Gastrocnemius medialis (tissue), 4 donors: ENCODE measurements at regions not wholly inside any gene's neighbourhood (a gene's known extent, or its start where the extent isn't known, plus 50 kb on each side); places are given as distances from the start of the nearest gene placed in this dataset.

Experiments
- ATAC-seq, 2 donors: fragments of 150-250 bp; one replicate each; pipeline ENCODE4 v1.9.1; 2016
- DNase-seq, 2 donors: peaks; one replicate each; pipeline ENCODE4 v3.0.0-alpha.2; 2019
- H3K27ac ChIP-seq, 4 donors: fragments of 200-600 bp; sonication (generic); 1 replicate in 1 of 4; 2 replicates in 3 of 4; pipeline ENCODE4 v1.5.1; 2016 to 2018; ENCODE audit warnings: mild to moderate bottlenecking in 2 of 4, moderate library complexity in 1 of 4
- H3K27me3 ChIP-seq, 3 donors: fragments of 200-600 bp; sonication (generic) in 2 of 3; 1 replicate in 1 of 3; 2 replicates in 2 of 3; pipeline versions ENCODE4 v1.5.1 to v1.6.0; 2016 to 2019; ENCODE audit warnings: mild to moderate bottlenecking in 1 of 3, moderate library complexity in 1 of 3
- H3K36me3 ChIP-seq, 2 donors: fragments of 200-600 bp; sonication (generic) in 1 of 2; one replicate each; pipeline ENCODE4 v1.5.1; 2017 to 2018
- H3K4me1 ChIP-seq, 2 donors: fragments of 200-600 bp; sonication (generic) in 1 of 2; one replicate each; pipeline ENCODE4 v1.5.1; 2016 to 2017; ENCODE audit warnings: mild to moderate bottlenecking in 2 of 2
- H3K4me3 ChIP-seq, 4 donors: fragments of 200-600 bp; sonication (generic) in 3 of 4; 1 replicate in 1 of 4; 2 replicates in 3 of 4; pipeline ENCODE4 v1.5.1; 2016 to 2019; ENCODE audit warnings: mild to moderate bottlenecking in 2 of 4
- H3K9me3 ChIP-seq, 3 donors: fragments of 200-600 bp; sonication (generic) in 2 of 3; 1 replicate in 1 of 3; 2 replicates in 2 of 3; pipeline ENCODE4 v1.5.1; 2016 to 2019
- CTCF ChIP-seq, 5 experiments: fragments of 450-650 bp in 3 of 5; fragments of 200-600 bp in 2 of 5; sonication (generic) in 2 of 5; IDR thresholded peaks in 4 of 5; conservative IDR thresholded peaks in 1 of 5; 1 replicate in 4 of 5; 2 replicates in 1 of 5; pipeline ENCODE4 v1.5.1; 2016 to 2019; ENCODE audit warnings: antibody characterized with exemption in 5 of 5, mild to moderate bottlenecking in 3 of 5, moderate library complexity in 3 of 5
- POLR2A ChIP-seq, 2 donors: fragments of 450-650 bp; IDR thresholded peaks; one replicate each; pipeline ENCODE4 v1.6.1; 2017; ENCODE audit warnings: antibody characterized with exemption in 2 of 2, mild to moderate bottlenecking in 2 of 2, moderate library complexity in 2 of 2
- in situ Hi-C, 4 donors: fragments of 200-750 bp; cut with MboI; loops; one replicate each; pipeline versions ENCODE4 v1.15.0 to v1.8.0; 2017; ENCODE audit warnings: low sequenced_read_pairs in 4 of 4
- intact Hi-C: fragments of 100-400 bp; cut with DNase I; formaldehyde crosslinking; loops from one replicate; pipeline ENCODE4 v1.15.1; 2023; ENCODE audit warnings: low total_unique reads

GRCh38 chr3:152127058-152127457, 141.7 kb upstream of the MBNL1 start:
- DNase-seq (no peak), ATAC-seq (no peak)
- intact Hi-C loops = no loop called here
- Histone ChIP-seq H3K27ac (no peak overlapping the region), H3K27me3 (no peaks in the 10 kb centered on the region), H3K4me3 (no peak overlapping the region), H3K4me1 (no peaks in the 10 kb centered on the region), H3K9me3 (no peaks in the 10 kb centered on the region), H3K36me3 (no peaks in the 10 kb centered on the region)
- in situ Hi-C loops = no loop called here
- TF ChIP-seq CTCF (IDR thresholded peaks at IDR 0.05 in 4 of 5, conservative IDR thresholded peaks at IDR 0.05 in 1 of 5) = no peak
- no peak for TF ChIP-seq POLR2A (IDR thresholded peaks at IDR 0.05)

- ATAC-seq (no peak), DNase-seq (no peak)
- H3K4me3 ChIP-seq = no peak overlapping the region
- intact Hi-C loops (no loop called here), in situ Hi-C loops (no loop called here)
- H3K27me3 ChIP-seq = no peaks in the 10 kb centered on the region
- TF ChIP-seq POLR2A (IDR thresholded peaks at IDR 0.05) = no peak
- TF ChIP-seq CTCF (IDR thresholded peaks at IDR 0.05 in 4 of 5, conservative IDR thresholded peaks at IDR 0.05 in 1 of 5) = no peak
- H3K36me3 ChIP-seq = no peaks in the 10 kb centered on the region
- no peaks in the 10 kb centered on the region for H3K4me1 ChIP-seq
- H3K27ac ChIP-seq = no peak overlapping the region
- no peaks in the 10 kb centered on the region for H3K9me3 ChIP-seq
Measured at GRCh38 chr3:152128356-152128755, 140.4 kb upstream of the MBNL1 start.

GRCh38 chr3:152139651-152140050, 129.1 kb upstream of the MBNL1 start:
- intact Hi-C loops (no loop called here), in situ Hi-C loops (no loop called here)
- no peaks in the 10 kb centered on the region for H3K36me3 ChIP-seq
- H3K27me3 ChIP-seq = no peaks in the 10 kb centered on the region
- H3K4me1 ChIP-seq = no peaks in the 10 kb centered on the region
- TF ChIP-seq CTCF (IDR thresholded peaks at IDR 0.05 in 4 of 5, conservative IDR thresholded peaks at IDR 0.05 in 1 of 5) = no peak
- TF ChIP-seq POLR2A (IDR thresholded peaks at IDR 0.05) = no peak
- ATAC-seq = no peak
- H3K9me3 ChIP-seq = no peaks in the 10 kb centered on the region
- no peak overlapping the region for H3K4me3 ChIP-seq
- no peak overlapping the region for H3K27ac ChIP-seq
- no peak for DNase-seq

GRCh38 chr3:152146461-152146860, 122.3 kb upstream of the MBNL1 start:
- no peak for ATAC-seq
- Histone ChIP-seq H3K4me1 (no peaks in the 10 kb centered on the region), H3K27me3 (no peaks in the 10 kb centered on the region), H3K36me3 (no peaks in the 10 kb centered on the region), H3K9me3 (no peaks in the 10 kb centered on the region), H3K4me3 (no peak overlapping the region), H3K27ac (no peak overlapping the region)
- TF ChIP-seq CTCF (IDR thresholded peaks at IDR 0.05 in 4 of 5, conservative IDR thresholded peaks at IDR 0.05 in 1 of 5) (no peak), POLR2A (IDR thresholded peaks at IDR 0.05) (no peak)
- intact Hi-C loops = no loop called here
- in situ Hi-C loops = no loop called here
- DNase-seq = no peak

GRCh38 chr3:152147748-152148147, 121.0 kb upstream of the MBNL1 start:
- Histone ChIP-seq H3K4me1 (no peaks in the 10 kb centered on the region), H3K4me3 (no peak overlapping the region), H3K36me3 (no peaks in the 10 kb centered on the region), H3K9me3 (no peaks in the 10 kb centered on the region), H3K27me3 (no peaks in the 10 kb centered on the region), H3K27ac (no peak overlapping the region)
- DNase-seq (no peak), ATAC-seq (no peak)
- TF ChIP-seq POLR2A (IDR thresholded peaks at IDR 0.05) (no peak), CTCF (IDR thresholded peaks at IDR 0.05 in 4 of 5, conservative IDR thresholded peaks at IDR 0.05 in 1 of 5) (no peak)
- in situ Hi-C loops (no loop called here), intact Hi-C loops (no loop called here)
